ENCODE measurements at regions not wholly inside any gene's neighbourhood (a gene's known extent, or its start where the extent isn't known, plus 50 kb on each side); places are given as distances from the start of the nearest gene placed in this dataset.

- no peaks in the 10 kb centered on the region for H3K27me3 ChIP-seq (replicated peaks)
- no peak overlapping the region for H3K27ac ChIP-seq
- no peaks in the 10 kb centered on the region for H3K4me1 ChIP-seq (replicated peaks)
- H3K4me3 ChIP-seq: no peak overlapping the region
- H3K9me3 ChIP-seq (replicated peaks): no peaks in the 10 kb centered on the region
- H3K36me3 ChIP-seq: no peaks in the 10 kb centered on the region
- no peak for DNase-seq (ENCODE audit: low read depth in 1 of 2, low spot score in 2 of 2)
These were observed 121.8 kb upstream of the POU2AF2 start for GRCh38 chr11:111123463-111124398.

- H3K4me3 ChIP-seq: no peak overlapping the region
- no peaks in the 10 kb centered on the region for H3K4me1 ChIP-seq (replicated peaks)
- H3K9me3 ChIP-seq (replicated peaks): no peaks in the 10 kb centered on the region
- no peak overlapping the region for H3K27ac ChIP-seq
- no peak for DNase-seq (ENCODE audit: low read depth in 1 of 2, low spot score in 2 of 2)
- H3K27me3 ChIP-seq (replicated peaks): no peaks in the 10 kb centered on the region
- H3K36me3 ChIP-seq: no peaks in the 10 kb centered on the region
These were observed 124.7 kb upstream of the POU2AF2 start for GRCh38 chr11:111120696-111121302.

GRCh38 chr11:111120161-111120560 lies 125.4 kb upstream of the POU2AF2 start:
- no peaks in the 10 kb centered on the region for H3K9me3 ChIP-seq (replicated peaks)
- H3K27ac ChIP-seq: no peak overlapping the region
- DNase-seq (ENCODE audit: low read depth in 1 of 2, low spot score in 2 of 2): no peak
- no peak overlapping the region for H3K4me3 ChIP-seq
- no peaks in the 10 kb centered on the region for H3K4me1 ChIP-seq (replicated peaks)
- no peaks in the 10 kb centered on the region for H3K27me3 ChIP-seq (replicated peaks)
- H3K36me3 ChIP-seq: no peaks in the 10 kb centered on the region

- Histone ChIP-seq H3K9me3 (replicated peaks) (no peaks in the 10 kb centered on the region), H3K27me3 (replicated peaks) (no peaks in the 10 kb centered on the region), H3K4me3 (no peak overlapping the region), H3K36me3 (no peaks in the 10 kb centered on the region), H3K27ac (no peak overlapping the region), H3K4me1 (replicated peaks) (no peaks in the 10 kb centered on the region)
- no peak for DNase-seq (ENCODE audit: low read depth in 1 of 2, low spot score in 2 of 2)
These were observed 125.8 kb upstream of the POU2AF2 start for GRCh38 chr11:111119751-111120150.

- no peaks in the 10 kb centered on the region for H3K36me3 ChIP-seq
- no peak overlapping the region for H3K4me3 ChIP-seq
- H3K9me3 ChIP-seq (replicated peaks): no peaks in the 10 kb centered on the region
- no peak for DNase-seq (ENCODE audit: low read depth in 1 of 2, low spot score in 2 of 2)
- H3K27me3 ChIP-seq (replicated peaks): no peaks in the 10 kb centered on the region
- no peaks in the 10 kb centered on the region for H3K4me1 ChIP-seq (replicated peaks)
- H3K27ac ChIP-seq: no peak overlapping the region
These were observed 129.6 kb upstream of the POU2AF2 start for GRCh38 chr11:111115890-111116289.

- no peak for DNase-seq (ENCODE audit: low read depth in 1 of 2, low spot score in 2 of 2)
- Histone ChIP-seq H3K27me3 (replicated peaks) (no peaks in the 10 kb centered on the region), H3K9me3 (replicated peaks) (no peaks in the 10 kb centered on the region), H3K4me1 (replicated peaks) (no peaks in the 10 kb centered on the region), H3K4me3 (no peak overlapping the region), H3K27ac (no peak overlapping the region), H3K36me3 (no peaks in the 10 kb centered on the region)
These were observed 131.4 kb upstream of the POU2AF2 start for GRCh38 chr11:111114091-111114490.

GRCh38 chr11:111112614-111113013 lies 132.9 kb upstream of the POU2AF2 start:
- Histone ChIP-seq H3K4me1 (replicated peaks) (no peaks in the 10 kb centered on the region), H3K27me3 (replicated peaks) (no peaks in the 10 kb centered on the region), H3K9me3 (replicated peaks) (no peaks in the 10 kb centered on the region), H3K4me3 (no peak overlapping the region), H3K36me3 (no peaks in the 10 kb centered on the region), H3K27ac (no peak overlapping the region)
- DNase-seq (ENCODE audit: low read depth in 1 of 2, low spot score in 2 of 2): no peak

GRCh38 chr11:111107501-111107900 lies 138.0 kb upstream of the POU2AF2 start:
- no peak for DNase-seq (ENCODE audit: low read depth in 1 of 2, low spot score in 2 of 2)
- no peaks in the 10 kb centered on the region for H3K27me3 ChIP-seq (replicated peaks)

GRCh38 chr11:111106641-111107040 lies 138.9 kb upstream of the POU2AF2 start:
- Histone ChIP-seq H3K36me3 (no peaks in the 10 kb centered on the region), H3K9me3 (replicated peaks) (no peaks in the 10 kb centered on the region), H3K4me1 (replicated peaks) (no peaks in the 10 kb centered on the region), H3K27me3 (replicated peaks) (no peaks in the 10 kb centered on the region), H3K4me3 (no peak overlapping the region), H3K27ac (no peak overlapping the region)
- DNase-seq (ENCODE audit: low read depth in 1 of 2, low spot score in 2 of 2): no peak

More at GRCh38 chr11:111107501-111107900, 138.0 kb upstream of the POU2AF2 start:
- H3K4me3 ChIP-seq: no peak overlapping the region
- H3K36me3 ChIP-seq: no peaks in the 10 kb centered on the region
- no peaks in the 10 kb centered on the region for H3K9me3 ChIP-seq (replicated peaks)
- no peaks in the 10 kb centered on the region for H3K4me1 ChIP-seq (replicated peaks)
- H3K27ac ChIP-seq: no peak overlapping the region

GRCh38 chr11:111105566-111105965 lies 140.0 kb upstream of the POU2AF2 start:
- Histone ChIP-seq H3K4me1 (replicated peaks) (no peaks in the 10 kb centered on the region), H3K36me3 (no peaks in the 10 kb centered on the region), H3K27me3 (replicated peaks) (no peaks in the 10 kb centered on the region), H3K9me3 (replicated peaks) (no peaks in the 10 kb centered on the region), H3K4me3 (no peak overlapping the region), H3K27ac (no peak overlapping the region)
- no peak for DNase-seq (ENCODE audit: low read depth in 1 of 2, low spot score in 2 of 2)

- Histone ChIP-seq H3K36me3 (no peaks in the 10 kb centered on the region), H3K4me3 (no peak overlapping the region), H3K4me1 (replicated peaks) (no peaks in the 10 kb centered on the region), H3K27ac (no peak overlapping the region), H3K9me3 (replicated peaks) (no peaks in the 10 kb centered on the region), H3K27me3 (replicated peaks) (no peaks in the 10 kb centered on the region)
- no peak for DNase-seq (ENCODE audit: low read depth in 1 of 2, low spot score in 2 of 2)
These were observed 141.3 kb upstream of the POU2AF2 start for GRCh38 chr11:111104185-111104584.

- Histone ChIP-seq H3K36me3 (no peaks in the 10 kb centered on the region), H3K4me3 (no peak overlapping the region), H3K9me3 (replicated peaks) (no peaks in the 10 kb centered on the region), H3K27ac (no peak overlapping the region), H3K27me3 (replicated peaks) (no peaks in the 10 kb centered on the region), H3K4me1 (replicated peaks) (no peaks in the 10 kb centered on the region)
- no peak for DNase-seq (ENCODE audit: low read depth in 1 of 2, low spot score in 2 of 2)
These were observed 143.6 kb upstream of the POU2AF2 start for GRCh38 chr11:111101881-111102280.

GRCh38 chr11:111099028-111099713 lies 146.4 kb upstream of the POU2AF2 start:
- DNase-seq (ENCODE audit: low read depth in 1 of 2, low spot score in 2 of 2): no peak
- Histone ChIP-seq H3K9me3 (replicated peaks) (no peaks in the 10 kb centered on the region), H3K4me1 (replicated peaks) (no peaks in the 10 kb centered on the region), H3K36me3 (no peaks in the 10 kb centered on the region), H3K4me3 (no peak overlapping the region), H3K27me3 (replicated peaks) (no peaks in the 10 kb centered on the region), H3K27ac (no peak overlapping the region)

- DNase-seq (ENCODE audit: low read depth in 1 of 2, low spot score in 2 of 2): no peak
- Histone ChIP-seq H3K9me3 (replicated peaks) (no peaks in the 10 kb centered on the region), H3K4me1 (replicated peaks) (no peaks in the 10 kb centered on the region), H3K27me3 (replicated peaks) (no peaks in the 10 kb centered on the region), H3K27ac (no peak overlapping the region), H3K36me3 (no peaks in the 10 kb centered on the region), H3K4me3 (no peak overlapping the region)
These were observed 147.4 kb upstream of the POU2AF2 start for GRCh38 chr11:111098091-111098490.

Data from SJSA1 (cell line).